Stimulated activated CD8-positive, alpha-beta memory T cell treated with anti-CD3 and anti-CD28 coated beads, Interleukin-12 subunit alpha, Interleukin-12 subunit beta, amount 100 ng/mL, for 1 hour (primary cell): ENCODE measurements at regions not wholly inside any gene's neighbourhood (a gene's known extent, or its start where the extent isn't known, plus 50 kb on each side); places are given as distances from the start of the nearest gene placed in this dataset.
A peak's percentile ranks its signal among the peaks of the same experiment; 100 is the strongest.

Experiments used
- DNase-seq: peaks from one replicate; pipeline ENCODE4 v3.0.0-alpha.2; 2020; ENCODE audit warnings: low read depth

DNA sequence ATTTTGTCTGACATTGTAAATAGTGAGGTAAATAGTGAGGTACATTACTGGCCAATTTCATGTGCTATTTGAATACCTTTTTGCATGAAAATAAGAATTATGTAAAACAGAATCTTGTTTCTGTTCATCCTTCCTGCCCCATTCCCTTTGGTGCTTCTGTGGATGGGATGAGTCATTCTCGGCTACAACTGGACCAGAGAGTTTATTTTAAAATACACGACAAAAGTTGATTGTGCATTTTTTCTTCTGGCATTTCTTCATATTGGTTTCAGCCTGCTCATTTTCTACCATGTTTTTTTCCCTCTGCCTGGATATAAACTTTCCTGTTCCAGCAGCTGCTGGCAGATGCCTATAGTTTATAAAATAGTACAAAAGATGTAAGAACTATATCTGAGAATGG lies 107.5 kb downstream of the CYSLTR2 start:
- DNase-seq: no peak

DNA sequence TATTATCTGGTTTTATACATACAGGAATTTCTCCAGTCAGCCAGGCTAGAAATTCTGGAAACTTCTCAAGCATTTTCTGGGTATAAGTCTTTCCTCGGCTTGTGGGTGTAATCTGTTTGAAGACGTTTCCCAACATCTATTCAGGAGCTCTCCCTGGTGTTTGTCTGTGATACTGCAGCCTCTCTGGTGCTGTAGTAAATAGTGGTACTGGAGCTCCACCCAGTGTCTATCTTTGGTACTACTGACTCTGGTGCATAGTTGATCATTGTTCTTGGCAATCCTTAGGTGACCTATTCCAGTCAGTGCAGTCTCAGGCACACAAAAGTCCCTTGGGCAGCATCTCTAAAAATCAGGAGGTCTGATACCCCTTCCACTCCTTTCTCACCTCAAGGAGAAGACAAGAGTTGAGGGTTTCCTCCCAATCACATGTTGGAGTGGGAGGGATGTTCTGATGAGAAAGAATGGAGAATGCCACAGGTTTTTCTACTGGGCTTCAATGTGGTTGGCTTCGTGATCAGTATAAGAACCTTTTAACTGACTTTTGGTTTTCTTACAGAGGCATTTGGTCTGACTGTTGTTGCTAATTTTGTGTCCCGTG lies 115.5 kb downstream of the CYSLTR2 start:
- DNase-seq: peak; percentile 72

DNA sequence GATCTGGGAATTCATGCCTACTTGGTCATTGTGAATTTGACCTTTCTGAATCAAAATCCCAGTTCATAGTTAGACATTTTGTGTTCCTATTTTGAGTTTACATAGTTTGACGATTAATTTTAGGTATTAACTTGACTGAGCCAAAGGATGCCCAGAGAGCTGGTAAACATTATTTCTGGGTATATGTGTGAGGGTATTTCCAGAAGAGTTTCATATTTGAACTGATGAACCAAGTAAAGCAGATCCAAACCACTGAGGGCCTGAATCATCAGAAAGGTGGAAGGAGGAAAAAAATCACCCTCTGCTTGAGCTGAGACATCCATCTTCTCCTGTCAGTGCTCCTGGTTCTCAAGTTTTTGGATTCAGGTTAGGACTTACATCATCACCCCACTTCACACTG lies 116.6 kb downstream of the CYSLTR2 start:
- DNase-seq: no peak

DNA sequence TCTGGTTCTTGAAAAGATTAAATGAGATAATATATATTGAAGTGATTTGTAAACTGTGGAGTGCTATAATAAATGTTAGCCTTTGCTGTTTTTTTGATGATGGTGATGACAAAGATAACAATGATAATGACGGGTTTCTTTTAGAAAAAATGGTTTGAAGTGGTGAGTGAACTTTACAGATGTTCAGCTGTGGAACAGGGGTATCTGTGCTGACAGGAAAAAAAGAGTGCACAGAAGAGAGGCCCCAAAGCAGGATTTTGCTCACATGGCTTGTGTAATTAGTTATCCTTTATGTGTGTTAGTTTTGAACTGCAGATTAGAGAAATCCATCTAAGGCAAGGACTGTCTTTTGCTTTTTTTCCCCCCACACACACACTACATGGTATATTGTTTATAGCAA lies 119.2 kb downstream of the CYSLTR2 start:
- no peak for DNase-seq

DNA sequence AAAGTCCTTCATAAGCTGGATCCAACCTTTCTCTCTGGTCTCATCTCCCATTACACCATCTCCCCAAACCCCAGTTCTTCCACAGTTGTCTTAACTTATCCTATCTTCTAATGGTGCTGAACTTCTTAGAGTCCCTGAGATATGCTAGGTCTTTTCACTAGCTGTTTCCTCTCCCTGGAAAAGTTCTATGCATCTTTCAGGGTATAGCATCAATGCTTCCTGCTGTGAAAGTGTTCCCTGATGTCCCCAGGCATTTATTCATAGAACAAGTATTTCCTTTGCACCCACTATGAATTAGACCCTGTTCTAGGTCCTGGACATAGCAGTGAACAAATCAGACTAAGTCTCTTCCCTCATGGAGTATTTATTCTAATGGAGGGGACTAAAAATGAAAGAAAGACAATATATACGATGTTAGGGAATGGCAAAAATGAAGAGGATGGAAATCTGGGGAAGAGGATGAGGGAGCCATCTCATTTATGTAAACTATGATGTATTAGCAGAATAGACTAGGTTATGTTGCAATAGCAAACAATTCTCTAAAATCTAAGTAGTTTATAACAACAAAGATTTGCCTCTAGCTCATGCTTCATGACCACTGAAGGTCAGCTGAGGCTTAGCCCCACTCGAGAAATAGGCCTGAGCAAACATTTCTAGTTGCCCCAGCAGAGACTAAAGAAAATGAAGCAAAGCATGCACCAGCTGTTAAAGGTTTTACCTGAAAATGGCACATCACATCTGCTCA lies 120.0 kb downstream of the CYSLTR2 start:
- no peak for DNase-seq

DNA sequence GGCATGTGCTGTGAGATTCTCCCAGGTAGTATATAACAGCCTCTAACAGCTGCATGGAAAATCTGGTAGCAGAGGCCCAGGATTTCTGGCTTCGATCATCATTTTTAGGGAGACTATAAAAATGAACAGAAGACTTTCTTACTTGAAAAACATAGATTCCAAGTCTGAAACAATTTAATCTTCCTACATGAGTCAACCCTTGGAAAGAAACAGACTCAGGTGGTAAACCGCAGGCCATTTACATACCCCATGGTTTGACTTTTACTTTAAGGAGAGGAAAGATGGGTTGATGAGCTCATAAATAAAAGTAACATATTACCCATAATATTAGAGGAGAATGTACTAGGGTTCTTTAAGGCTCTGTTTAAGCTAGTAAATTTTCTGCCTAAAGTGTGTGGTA lies 121.6 kb downstream of the CYSLTR2 start:
- no peak for DNase-seq

DNA sequence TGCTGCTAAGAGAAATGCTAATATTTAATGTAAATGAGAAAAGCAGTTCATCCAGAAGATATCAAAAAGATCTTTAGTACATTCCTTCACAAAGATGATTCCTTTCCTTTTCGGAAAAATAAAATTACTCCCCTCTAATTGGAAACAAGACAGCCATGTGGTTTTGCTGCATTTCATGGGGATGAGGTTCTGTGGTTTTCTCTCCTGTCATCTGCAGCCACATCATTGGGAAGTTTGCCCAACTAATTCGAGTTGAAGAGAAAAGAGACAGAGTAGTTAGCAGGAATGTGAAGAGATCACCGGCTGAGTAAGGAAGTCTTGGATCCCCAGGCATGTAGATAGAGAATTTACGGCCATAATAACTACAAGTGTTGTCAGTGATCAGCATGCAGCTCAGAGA lies 122.1 kb downstream of the CYSLTR2 start:
- no peak for DNase-seq

DNA sequence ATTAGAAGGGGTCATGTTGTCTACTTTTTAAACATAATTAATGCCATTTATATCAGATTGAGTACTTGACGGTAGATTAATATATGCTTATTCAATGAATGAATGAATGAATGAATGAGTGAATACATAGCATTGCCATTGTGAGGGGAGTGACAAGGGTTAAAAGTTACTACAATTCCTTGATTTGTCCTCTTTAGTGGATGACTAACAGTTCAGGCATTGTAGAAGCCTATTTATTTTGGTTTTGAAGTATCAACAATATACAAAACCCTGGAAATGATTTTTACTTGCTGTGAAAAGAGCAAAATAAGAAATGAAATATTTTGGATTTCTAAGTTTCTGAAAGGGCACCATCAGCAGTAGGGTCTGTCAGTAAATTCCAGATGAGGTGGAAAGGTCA lies 122.7 kb downstream of the CYSLTR2 start:
- no peak for DNase-seq

DNA sequence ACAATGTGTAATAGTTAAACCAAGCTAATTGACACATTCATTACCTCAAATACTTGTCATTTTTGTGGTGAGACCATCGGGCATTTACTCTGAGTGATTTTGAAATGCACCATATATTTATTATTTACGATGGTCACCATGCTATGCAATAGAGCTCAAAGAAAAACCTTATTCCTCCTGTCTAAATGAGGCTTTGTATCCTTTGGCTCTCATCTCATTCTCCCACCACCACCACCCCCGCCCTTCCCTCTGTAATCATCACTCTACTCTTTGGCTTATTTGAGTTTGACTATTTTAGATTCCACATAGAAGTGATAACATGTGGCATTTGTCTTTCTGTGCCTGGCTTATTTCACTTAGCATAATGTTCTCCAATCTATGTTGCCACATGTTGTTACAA lies 124.9 kb downstream of the CYSLTR2 start:
- DNase-seq: no peak

DNA sequence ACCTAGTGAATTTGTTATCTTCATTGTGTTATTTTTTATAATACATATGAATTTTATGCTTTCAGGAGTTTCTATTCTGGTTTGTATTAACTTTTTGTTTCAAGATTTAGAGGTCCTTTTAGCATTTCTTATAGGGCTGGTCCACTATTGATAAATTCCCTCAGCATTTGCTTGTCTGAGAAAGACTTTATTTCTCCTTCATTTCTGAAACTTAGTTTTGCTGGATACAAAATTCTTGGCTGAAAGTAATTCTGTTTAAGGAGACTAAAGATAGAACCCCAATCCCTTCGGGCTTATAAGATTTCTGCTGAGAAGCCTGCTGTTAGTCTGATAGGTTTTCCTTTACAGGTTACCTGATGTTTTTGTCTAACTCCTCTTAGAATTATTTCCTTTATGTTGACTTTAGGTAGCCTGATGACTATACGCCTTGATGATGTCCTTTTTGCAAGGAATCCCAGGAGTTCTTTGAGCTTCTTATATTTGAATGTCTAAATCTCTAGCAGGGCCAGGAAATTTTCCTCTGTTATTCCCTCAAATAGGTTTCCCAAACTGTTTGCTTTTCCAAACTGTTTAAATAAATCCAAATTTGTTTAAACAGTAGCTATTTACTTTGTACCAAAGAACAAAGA lies 127.1 kb downstream of the CYSLTR2 start:
- no peak for DNase-seq

DNA sequence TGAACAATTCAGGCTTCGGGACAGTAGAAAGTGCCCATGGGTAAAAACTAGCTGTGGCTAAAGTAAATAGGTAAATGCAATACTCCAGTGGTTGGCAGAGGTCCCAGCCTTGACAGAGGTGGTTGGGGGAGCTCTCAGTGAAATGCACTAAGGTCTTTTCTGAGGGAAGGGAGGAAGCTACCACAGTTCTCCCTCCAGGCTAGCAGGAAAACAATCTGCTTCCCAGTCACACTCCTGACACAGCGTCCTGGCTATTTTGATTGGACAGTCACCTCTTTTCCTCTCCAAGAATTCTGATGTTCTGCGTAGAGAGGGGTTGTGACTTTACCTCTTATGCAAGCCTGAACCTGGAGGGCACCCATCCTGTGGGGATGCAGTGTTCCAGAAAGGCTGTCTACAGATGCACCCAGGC lies 128.7 kb downstream of the CYSLTR2 start:
- no peak for DNase-seq

DNA sequence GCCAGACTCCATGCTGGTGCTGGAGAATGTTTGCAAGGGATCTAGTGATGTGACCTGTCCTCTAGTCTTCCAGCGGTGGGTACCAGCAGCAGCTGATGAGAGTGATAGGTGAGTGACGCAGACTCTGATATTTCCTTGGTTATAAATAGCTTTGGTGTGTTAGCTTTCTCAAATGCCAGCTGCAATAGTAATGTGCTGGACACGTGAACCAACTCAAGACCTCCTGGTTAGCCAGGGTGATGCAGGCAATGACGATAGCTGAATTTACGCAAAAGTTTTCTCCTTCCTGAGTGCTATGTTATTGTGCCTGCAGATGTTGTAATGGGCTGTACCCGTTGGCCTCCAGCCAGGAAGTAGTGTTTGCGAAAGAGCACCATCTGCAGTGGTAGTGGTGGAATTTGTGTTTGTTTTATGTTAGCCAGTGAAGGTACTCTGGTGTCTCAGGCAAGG lies 129.5 kb downstream of the CYSLTR2 start:
- DNase-seq: no peak

DNA sequence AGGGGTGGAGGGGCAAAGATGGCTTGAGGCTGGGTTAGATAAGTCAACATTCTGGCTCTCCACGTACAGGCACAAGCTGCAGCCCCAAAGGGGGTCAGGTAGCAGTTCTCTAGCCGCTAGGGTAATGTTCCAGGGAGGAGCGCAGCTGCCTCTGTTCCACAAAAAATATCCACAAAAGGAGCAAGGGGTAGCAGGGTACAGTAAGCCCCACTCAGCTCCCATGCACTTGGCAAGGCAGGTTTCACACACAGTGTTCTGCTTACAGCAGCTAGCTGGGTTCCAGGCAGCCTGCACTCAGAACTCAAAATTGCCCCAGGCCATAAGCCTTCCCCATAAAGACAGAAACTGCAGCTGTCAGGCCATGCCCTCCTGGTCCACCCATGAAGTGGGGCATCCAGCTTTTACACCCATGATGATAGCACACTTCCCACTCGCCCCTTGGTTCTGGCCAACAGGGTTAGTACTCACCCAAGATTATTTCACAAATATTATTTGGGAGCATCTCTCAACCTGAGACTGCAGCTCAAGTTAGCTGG lies 130.0 kb downstream of the CYSLTR2 start:
- DNase-seq: no peak

DNA sequence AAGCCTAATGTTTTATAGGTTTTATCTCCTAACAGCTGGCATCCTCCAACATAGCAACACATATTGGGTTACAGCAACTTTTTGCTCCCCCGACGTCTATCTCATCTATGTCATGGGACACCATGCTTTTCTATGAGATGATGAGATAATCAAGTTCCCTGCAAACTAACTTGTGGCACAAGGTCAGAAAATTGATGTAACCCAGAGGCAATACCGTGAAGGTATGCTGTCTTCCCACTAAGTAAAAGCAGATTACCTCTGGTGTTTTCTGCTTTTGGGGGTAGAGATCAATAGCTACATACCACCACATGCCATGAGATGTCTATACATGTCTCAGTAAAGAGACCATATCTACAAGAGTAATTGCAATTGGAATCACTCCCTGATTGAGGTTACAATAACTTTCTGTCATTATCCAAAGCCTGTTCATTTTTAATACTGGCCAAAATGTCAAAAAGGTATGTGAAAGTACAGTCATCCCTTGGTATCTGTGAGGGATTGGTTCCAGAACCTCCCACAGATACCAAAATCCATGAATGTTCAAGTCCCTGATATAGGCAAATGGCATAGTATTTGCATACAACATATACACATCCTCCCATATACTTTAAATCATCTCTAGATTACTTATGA lies 131.3 kb downstream of the CYSLTR2 start:
- DNase-seq: no peak

DNA sequence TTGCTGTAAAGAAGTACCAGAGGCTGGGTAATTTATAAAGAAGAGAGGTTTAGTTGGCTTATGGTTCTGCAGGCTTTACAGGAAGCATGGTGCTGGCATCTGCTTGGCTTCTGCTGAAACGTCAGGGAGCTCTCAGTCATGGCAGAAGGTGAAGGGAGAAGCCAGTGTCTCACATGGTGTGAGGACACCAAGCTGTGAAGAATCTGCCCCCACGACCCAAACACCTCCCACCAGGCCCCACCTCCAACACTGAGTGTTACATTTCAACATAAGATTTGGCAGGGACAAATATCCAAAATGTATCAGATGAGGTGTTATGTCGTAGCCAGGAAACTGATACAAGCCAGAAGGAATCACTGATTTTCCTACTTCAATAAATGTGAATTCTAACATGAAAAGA lies 136.5 kb downstream of the CYSLTR2 start:
- DNase-seq: no peak

DNA sequence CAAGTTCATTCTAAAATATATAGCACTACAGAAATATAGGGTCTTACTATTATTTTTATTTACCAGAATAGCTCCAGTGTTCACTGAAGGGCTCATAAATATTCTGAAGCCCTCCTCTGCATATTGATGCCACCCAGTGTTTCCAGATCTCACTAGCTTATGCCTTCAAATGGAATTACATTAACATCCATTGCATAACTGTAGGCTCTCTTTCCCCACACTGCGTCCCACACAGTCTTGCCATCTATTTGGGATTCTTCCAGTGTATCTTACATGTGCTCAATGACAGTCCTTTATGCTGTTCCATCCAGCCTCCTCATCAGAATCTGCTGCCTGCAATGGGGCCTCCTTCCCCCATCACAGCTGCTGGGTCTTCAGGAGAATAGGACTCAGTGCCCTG lies 137.2 kb downstream of the CYSLTR2 start:
- no peak for DNase-seq

DNA sequence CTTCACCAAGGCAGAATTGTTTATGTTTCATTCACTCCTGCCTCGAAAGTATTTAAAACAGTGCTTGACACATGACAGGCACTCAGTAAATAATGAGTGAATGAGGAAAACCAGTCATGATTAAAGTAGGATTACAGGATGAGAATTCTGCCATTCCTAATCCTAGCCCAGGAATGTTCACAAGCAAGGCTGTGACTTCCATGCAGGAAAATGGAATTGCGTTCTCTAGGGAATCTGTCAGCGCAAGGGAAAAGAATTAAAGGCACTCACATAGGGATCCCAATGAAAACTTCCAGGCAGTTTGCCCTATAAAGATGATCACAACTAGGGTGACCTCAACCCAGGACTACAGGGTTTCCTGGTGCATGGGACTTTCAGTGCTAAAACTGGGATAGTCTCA lies 143.4 kb downstream of the CYSLTR2 start:
- DNase-seq: no peak

DNA sequence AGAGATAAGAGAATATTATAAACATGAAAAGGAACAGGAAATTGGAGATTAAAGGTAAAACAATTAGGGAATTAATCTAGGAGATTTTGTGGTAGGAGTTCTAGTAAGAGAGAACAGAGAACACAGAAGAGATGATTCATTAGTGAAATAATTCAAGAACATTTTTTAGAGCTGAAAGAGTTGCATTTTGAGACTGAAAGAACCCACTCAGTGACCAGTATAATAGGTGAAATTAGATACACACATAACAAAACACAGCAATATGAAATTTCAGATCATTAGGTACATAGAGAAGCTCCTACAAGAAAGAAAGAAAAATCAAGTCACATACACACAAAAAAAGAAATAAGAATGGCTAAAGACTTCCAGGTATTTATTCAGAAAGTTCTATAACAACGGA lies 144.0 kb downstream of the CYSLTR2 start:
- no peak for DNase-seq

DNA sequence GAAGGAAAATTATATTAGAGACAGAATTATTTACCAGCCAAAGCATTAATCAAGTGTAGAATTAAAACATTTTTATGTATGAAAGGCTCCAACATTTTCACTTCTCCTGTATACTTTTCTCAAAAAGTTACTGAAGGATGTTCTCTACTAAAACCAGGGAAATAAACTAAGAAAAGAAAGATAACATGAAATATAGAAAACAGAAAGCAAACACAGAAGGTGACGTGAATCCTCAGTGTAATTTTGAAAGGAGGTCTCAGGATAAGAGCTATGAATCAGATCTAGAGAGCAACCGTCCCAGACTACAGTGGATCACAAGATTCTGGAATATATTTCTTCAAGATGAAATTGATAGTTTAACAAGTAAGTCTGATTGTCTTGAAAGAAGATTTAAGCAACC lies 144.5 kb downstream of the CYSLTR2 start:
- DNase-seq: no peak

DNA sequence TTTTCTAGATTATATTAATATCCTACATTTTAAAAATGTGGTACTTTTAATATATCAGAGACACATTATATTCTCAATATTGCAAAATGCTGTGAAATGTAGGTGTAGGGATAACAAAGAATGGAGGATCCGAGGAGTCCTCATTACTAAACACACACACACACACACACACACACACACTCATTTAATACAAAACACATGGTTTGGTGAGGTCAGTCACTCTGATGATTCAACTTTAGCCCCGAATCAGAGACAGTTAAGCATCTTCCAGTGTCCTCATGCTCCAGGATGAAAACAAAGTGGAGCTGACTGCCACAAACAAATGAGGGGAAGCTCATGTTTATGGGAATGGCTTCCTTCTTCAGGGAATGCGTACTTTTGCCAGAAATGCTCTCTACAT lies 147.5 kb downstream of the CYSLTR2 start:
- no peak for DNase-seq

DNA sequence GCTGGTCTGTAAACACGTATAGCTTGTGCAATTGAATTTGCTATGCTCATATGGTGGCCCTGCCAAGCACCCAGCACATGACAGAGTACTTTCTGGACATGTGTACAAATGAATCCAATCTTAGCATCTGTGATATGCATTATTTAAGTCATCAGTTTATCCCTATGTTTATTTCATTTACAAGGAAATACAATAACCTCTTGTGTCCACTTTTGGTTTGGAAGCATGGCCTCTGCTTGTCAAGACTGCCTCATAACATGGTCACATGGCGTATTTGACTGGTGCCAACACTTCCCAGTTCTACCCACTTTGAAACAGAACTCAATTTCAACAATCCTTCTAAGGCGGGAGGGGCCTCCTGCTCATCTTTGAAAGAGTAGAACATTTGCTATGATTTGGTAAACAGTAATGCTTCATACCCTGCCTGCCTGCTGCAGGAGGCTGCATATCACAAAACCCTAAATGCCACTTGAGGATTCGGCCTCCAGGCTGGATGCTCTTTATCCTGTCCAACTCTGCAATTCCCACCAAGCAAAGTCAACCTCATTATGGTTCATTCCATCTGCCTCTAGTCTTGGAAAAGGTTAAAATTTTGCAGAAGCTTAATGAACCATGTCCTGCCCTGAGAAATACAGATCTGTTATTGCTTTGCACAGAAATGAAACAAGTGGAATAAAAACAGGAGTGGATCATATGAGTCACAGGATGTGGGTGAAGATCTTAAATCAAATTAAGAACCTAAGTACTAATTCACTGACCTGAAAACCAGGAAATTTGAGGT lies 151.3 kb downstream of the CYSLTR2 start:
- DNase-seq: no peak

DNA sequence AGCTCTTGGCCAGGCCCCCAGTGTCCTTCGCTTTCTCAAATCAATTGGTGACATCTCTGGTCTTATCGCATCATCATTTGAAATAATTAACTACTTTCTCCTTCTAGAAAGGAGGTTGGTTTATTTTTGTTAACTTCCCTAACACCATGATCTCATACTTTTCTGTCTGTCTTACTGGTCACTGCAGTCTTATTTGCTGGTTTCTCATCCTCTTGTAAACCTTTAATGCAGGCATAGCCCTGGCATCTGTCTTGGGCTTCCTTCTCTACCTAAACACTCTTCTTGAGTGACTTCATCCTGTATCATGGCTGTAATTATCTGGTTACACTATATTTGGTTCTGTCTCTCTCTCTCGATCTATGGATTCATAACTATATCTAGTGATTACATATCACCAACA lies 152.8 kb downstream of the CYSLTR2 start:
- DNase-seq: no peak
